GM21528 (cell line): ENCODE measurements at regions not wholly inside any gene's neighbourhood (a gene's known extent, or its start where the extent isn't known, plus 50 kb on each side); places are given as distances from the start of the nearest gene placed in this dataset.

Experiments used
- ATAC-seq: cut with Tn5 transposase; IDR thresholded peaks from one replicate; pipeline ENCODE4 v1.9.1; 2021; ENCODE audit warnings: mild to moderate bottlenecking, moderate library complexity; ENCODE audit not compliant: unreplicated experiment, low FRiP score

- no peak for ATAC-seq
These were observed 265.5 kb downstream of the DLL1 start for GRCh38 chr6:170025341-170025911.

GRCh38 chr6:170024940-170025339 lies 265.9 kb downstream of the DLL1 start:
- no peak for ATAC-seq

GRCh38 chr6:170023620-170024521 lies 267.0 kb downstream of the DLL1 start:
- no peak for ATAC-seq

- no peak for ATAC-seq
These were observed 267.9 kb downstream of the DLL1 start for GRCh38 chr6:170022827-170023619.

GRCh38 chr6:170022291-170022722 lies 268.6 kb downstream of the DLL1 start:
- ATAC-seq, result no peak

GRCh38 chr6:170021579-170021978 lies 269.3 kb downstream of the DLL1 start:
- no peak for ATAC-seq

- no peak for ATAC-seq
These were observed 268.6 kb downstream of the ERMARD start for GRCh38 chr6:170019818-170020583.

GRCh38 chr6:170018936-170019817 lies 267.8 kb downstream of the ERMARD start:
- no peak for ATAC-seq

GRCh38 chr6:170018422-170018935 lies 267.1 kb downstream of the ERMARD start:
- no peak for ATAC-seq

- ATAC-seq, result no peak
These were observed 266.3 kb downstream of the ERMARD start for GRCh38 chr6:170017603-170018320.

- ATAC-seq, result no peak
These were observed 262.4 kb downstream of the ERMARD start for GRCh38 chr6:170013815-170014214.

GRCh38 chr6:170012037-170012330 lies 260.6 kb downstream of the ERMARD start:
- no peak for ATAC-seq

GRCh38 chr6:170011204-170012036 lies 260.0 kb downstream of the ERMARD start:
- ATAC-seq, result no peak

GRCh38 chr6:170010665-170011203 lies 259.3 kb downstream of the ERMARD start:
- ATAC-seq, result no peak

GRCh38 chr6:170008294-170008785 lies 256.9 kb downstream of the ERMARD start:
- ATAC-seq, result no peak

GRCh38 chr6:170007468-170008293 lies 256.3 kb downstream of the ERMARD start:
- no peak for ATAC-seq
